SK-N-SH (cell line): ENCODE measurements at regions not wholly inside any gene's neighbourhood (a gene's known extent, or its start where the extent isn't known, plus 50 kb on each side); places are given as distances from the start of the nearest gene placed in this dataset.

Experiments
- CTCF ChIA-PET: fragments of 300-600, 350-600 bp; formaldehyde crosslinking; extraction: SDS; loops from one replicate; lab custom pipeline; 2021; lab: Yijun Ruan, JAX
- POLR2A ChIA-PET: fragments of 350-600 bp; sonication (Branson Sonifier 250); formaldehyde crosslinking; extraction: SDS; loops from one replicate; lab custom pipeline; 2020; ENCODE audit warnings: antibody characterized with exemption, inconsistent platforms; lab: Yijun Ruan, JAX
- DNase-seq: peaks from one replicate; pipeline ENCODE4 v3.0.0; 2012
- H2AFZ ChIP-seq: fragments of 200-600 bp; sonication (generic); 2 replicates; pipeline ENCODE4 v1.8.1; 2016; ENCODE audit warnings: antibody characterized with exemption, mild to moderate bottlenecking, low read depth
- H3F3A ChIP-seq: fragments of 200-600 bp; sonication (generic); replicated peaks from 2 replicates; pipeline ENCODE3; 2016; ENCODE audit warnings: antibody characterized with exemption, mild to moderate bottlenecking; ENCODE audit not compliant: insufficient read depth
- H3K27ac ChIP-seq, 2 experiments: fragments of 200-500 bp in 1 of 2; fragments of 200-600 bp in 1 of 2; sonication (Bioruptor generic) in 1 of 2; sonication (generic), shearing (Covaris generic) in 1 of 2; 2 replicates each; pipeline versions ENCODE4 v1.5.1 to v1.6.1; 2014 to 2016; ENCODE audit warnings: low read depth in 2 of 2, inconsistent platforms in 1 of 2, low read length in 1 of 2, mild to moderate bottlenecking in 1 of 2, mixed read lengths in 1 of 2
- H3K27me3 ChIP-seq: fragments of 200-600 bp; sonication (generic), shearing (Covaris generic); 2 replicates; pipeline ENCODE4 v1.6.1; 2016; ENCODE audit warnings: mixed run types; ENCODE audit not compliant: insufficient read depth
- H3K36me3 ChIP-seq, 2 experiments: fragments of 200-500 bp in 1 of 2; fragments of 200-600 bp in 1 of 2; sonication (Bioruptor generic) in 1 of 2; sonication (generic) in 1 of 2; replicated peaks in 1 of 2; 2 replicates each; pipeline versions ENCODE3 to v1.5.1; 2014 to 2016; ENCODE audit warnings: low read length in 1 of 2, mild to moderate bottlenecking in 1 of 2; ENCODE audit not compliant: insufficient read depth in 2 of 2, control insufficient read depth in 1 of 2
- H3K4me1 ChIP-seq, 2 experiments: fragments of 200-500 bp in 1 of 2; fragments of 200-600 bp in 1 of 2; sonication (Bioruptor generic) in 1 of 2; sonication (generic), shearing (Covaris generic) in 1 of 2; 2 replicates each; pipeline versions ENCODE4 v1.5.1 to v1.6.1; 2014 to 2016; ENCODE audit warnings: low read depth in 1 of 2, low read length in 1 of 2, mixed run types in 1 of 2; ENCODE audit not compliant: insufficient read depth in 2 of 2, control insufficient read depth in 1 of 2
- H3K4me2 ChIP-seq: fragments of 200-600 bp; sonication (generic), shearing (Covaris generic); 2 replicates; pipeline ENCODE4 v1.6.1; 2017; ENCODE audit warnings: mixed run types
- H3K4me3 ChIP-seq, 2 experiments: fragments of 200-500 bp in 1 of 2; fragments of 200-600 bp in 1 of 2; sonication (Bioruptor generic) in 1 of 2; sonication (generic), shearing (Covaris generic) in 1 of 2; 2 replicates each; pipeline versions ENCODE4 v1.5.1 to v1.8.1; 2014 to 2016; ENCODE audit warnings: low read depth in 2 of 2, inconsistent platforms in 1 of 2, low read length in 1 of 2, mild to moderate bottlenecking in 1 of 2, mixed read lengths in 1 of 2, moderate library complexity in 1 of 2
- H3K79me2 ChIP-seq: fragments of 200-600 bp; sonication (generic); 2 replicates; pipeline ENCODE4 v1.8.1; 2017; ENCODE audit warnings: mild to moderate bottlenecking; ENCODE audit not compliant: insufficient read depth
- H3K9ac ChIP-seq: fragments of 200-600 bp; sonication (generic); 2 replicates; pipeline ENCODE4 v1.6.1; 2017; ENCODE audit warnings: mixed run types
- H3K9me2 ChIP-seq: fragments of 200-600 bp; sonication (generic); 2 replicates; pipeline ENCODE4 v1.6.1; 2017; ENCODE audit warnings: mixed run types
- H3K9me3 ChIP-seq: fragments of 200-600 bp; sonication (generic); 2 replicates; pipeline ENCODE4 v1.6.1; 2017; ENCODE audit warnings: mixed run types, mild to moderate bottlenecking, moderate library complexity
- H4K20me1 ChIP-seq: fragments of 200-600 bp; sonication (generic); 2 replicates; pipeline ENCODE4 v1.6.1; 2017; ENCODE audit warnings: mild to moderate bottlenecking, mixed run types; ENCODE audit not compliant: insufficient read depth
- CTCF ChIP-seq: fragments of 200-600 bp; sonication (generic); IDR thresholded peaks from 2 replicates; pipeline ENCODE4 v1.6.1; 2017; ENCODE audit warnings: antibody characterized with exemption, mild to moderate bottlenecking, moderate library complexity
- EP300 ChIP-seq, 2 experiments: IDR thresholded peaks; 2 replicates each; pipeline versions ENCODE4 v1.4.0 to v1.6.1; 2012; ENCODE audit warnings: borderline replicate concordance in 1 of 2, low read depth in 1 of 2, low read length in 1 of 2
- EZH2phosphoT487 ChIP-seq: fragments of 200-600 bp; sonication (generic); IDR thresholded peaks from 2 replicates; pipeline ENCODE4 v1.6.1; 2017; ENCODE audit warnings: low read depth, mixed run types, mild to moderate bottlenecking, antibody characterized with exemption, moderate library complexity, borderline replicate concordance
- FOSL2 ChIP-seq: IDR thresholded peaks from 2 replicates; pipeline ENCODE4 v1.4.0; 2012; ENCODE audit warnings: low read depth, mild to moderate bottlenecking, moderate library complexity, borderline replicate concordance
- FOXJ3 ChIP-seq: sonication (generic); formaldehyde crosslinking; IDR thresholded peaks from 2 replicates; pipeline ENCODE4 v1.5.1; 2020; ENCODE audit warnings: mild to moderate bottlenecking, missing genetic modification reagents
- GATA2 ChIP-seq: sonication (generic); formaldehyde crosslinking; IDR thresholded peaks from 2 replicates; pipeline ENCODE4 v1.5.0; 2020; ENCODE audit warnings: mild to moderate bottlenecking, missing genetic modification reagents
- JUND ChIP-seq: IDR thresholded peaks from 2 replicates; pipeline ENCODE4 v1.4.0; 2012
- MAX ChIP-seq: IDR thresholded peaks from 2 replicates; pipeline ENCODE4 v1.4.0; 2012; ENCODE audit warnings: low read depth
- NRF1 ChIP-seq: IDR thresholded peaks from 2 replicates; pipeline ENCODE4 v1.6.1; 2012; ENCODE audit warnings: low read depth, mild to moderate bottlenecking, low read length
- PBX3 ChIP-seq: IDR thresholded peaks from 2 replicates; pipeline ENCODE4; 2012
- RAD21 ChIP-seq: IDR thresholded peaks from 2 replicates; pipeline ENCODE4 v1.6.1; 2012; ENCODE audit warnings: mild to moderate bottlenecking, low read length
- SIN3A ChIP-seq: IDR thresholded peaks from 2 replicates; pipeline ENCODE4 v1.6.1; 2012; ENCODE audit warnings: low read depth, mild to moderate bottlenecking, low read length, moderate library complexity, borderline replicate concordance
- TAF1 ChIP-seq: IDR thresholded peaks from 2 replicates; pipeline ENCODE4 v1.6.1; 2012; ENCODE audit warnings: low read depth, mild to moderate bottlenecking, low read length, moderate library complexity, borderline replicate concordance
- WGBS: methylation state at CpG from one replicate; pipeline ENCODE4 v1.1.6; 2017; ENCODE audit warnings: low lambda C conversion rate; 5-methylcytosine and 5-hydroxymethylcytosine counted together
- TF ChIP-seq, protein P1 (sequence below): IDR thresholded peaks from 2 replicates; pipeline ENCODE4 v1.4.0; 2012; ENCODE audit warnings: low read depth, borderline replicate concordance

GRCh38 chr3:18937574-18937973 is 210.7 kb upstream of the KCNH8 start:
- peak; percentile 13; the same call in 1 of the 2 replicates for TF ChIP-seq PBX3
- TF ChIP-seq JUND, result peak; percentile 33; the same call in 1 of the 2 replicates
- TF ChIP-seq RAD21, result no peak
- TF ChIP-seq FOSL2, result peak; percentile 29; the same call in 1 of the 2 replicates
- TF ChIP-seq EP300 (IDR thresholded peaks at IDR 0.05; ENCODE audit: borderline replicate concordance in 1 of 2, low read depth in 1 of 2, low read length in 1 of 2), result 0 out of 4 replicates have a peak, but pooled peaks of 1 of the 2 experiments have one; percentile 8
- Histone ChIP-seq H3K4me1 (0 out of 4 replicates have a peak, but pooled peaks cover 0 to 7% of the 10 kb centered on the region in 2 experiments), H3K27ac (0 out of 4 replicates have a peak overlapping the region, but pooled peaks of 1 of the 2 experiments have one; percentile 22), H2AFZ (no peak overlapping the region), H3K9me2 (no peaks in the 10 kb centered on the region), H3K79me2 (no peaks in the 10 kb centered on the region), H3K4me3 (no peak overlapping the region), H3F3A (peaks cover 11% of the 10 kb centered on the region), H3K27me3 (no peaks in the 10 kb centered on the region), H3K4me2 (peak overlapping the region; percentile 18; the same call in 1 of the 2 replicates), H3K36me3 (no peaks in the 10 kb centered on the region), H3K9me3 (no peaks in the 10 kb centered on the region), H3K9ac (no peak overlapping the region), H4K20me1 (no peaks in the 10 kb centered on the region)
- POLR2A ChIA-PET, result no interaction called here
- CTCF ChIA-PET, result no interaction called here
- no peak for DNase-seq

GRCh38 chr3:18919158-18919557 is 229.2 kb upstream of the KCNH8 start:
- H3K4me1 ChIP-seq, result no peaks in the 10 kb centered on the region
- POLR2A ChIA-PET, result no interaction called here
- no peaks in the 10 kb centered on the region for H3K9me3 ChIP-seq
- no peaks in the 10 kb centered on the region for H3K9me2 ChIP-seq
- H4K20me1 ChIP-seq, result no peaks in the 10 kb centered on the region
- 65% methylated on average over 1 of the region's 1 CpG for WGBS
- H3K36me3 ChIP-seq, result no peaks in the 10 kb centered on the region
- no peak for DNase-seq
- H3K9ac ChIP-seq, result no peak overlapping the region
- H3K27me3 ChIP-seq, result no peaks in the 10 kb centered on the region
- H3K4me2 ChIP-seq, result no peak overlapping the region
- no peak for TF ChIP-seq NRF1
- no peak for TF ChIP-seq MAX
- no peak for TF ChIP-seq CTCF
- TF ChIP-seq EZH2phosphoT487, result no peak
- no peak for TF ChIP-seq SIN3A
- no peak for TF ChIP-seq TAF1
- TF ChIP-seq, protein P1, sequence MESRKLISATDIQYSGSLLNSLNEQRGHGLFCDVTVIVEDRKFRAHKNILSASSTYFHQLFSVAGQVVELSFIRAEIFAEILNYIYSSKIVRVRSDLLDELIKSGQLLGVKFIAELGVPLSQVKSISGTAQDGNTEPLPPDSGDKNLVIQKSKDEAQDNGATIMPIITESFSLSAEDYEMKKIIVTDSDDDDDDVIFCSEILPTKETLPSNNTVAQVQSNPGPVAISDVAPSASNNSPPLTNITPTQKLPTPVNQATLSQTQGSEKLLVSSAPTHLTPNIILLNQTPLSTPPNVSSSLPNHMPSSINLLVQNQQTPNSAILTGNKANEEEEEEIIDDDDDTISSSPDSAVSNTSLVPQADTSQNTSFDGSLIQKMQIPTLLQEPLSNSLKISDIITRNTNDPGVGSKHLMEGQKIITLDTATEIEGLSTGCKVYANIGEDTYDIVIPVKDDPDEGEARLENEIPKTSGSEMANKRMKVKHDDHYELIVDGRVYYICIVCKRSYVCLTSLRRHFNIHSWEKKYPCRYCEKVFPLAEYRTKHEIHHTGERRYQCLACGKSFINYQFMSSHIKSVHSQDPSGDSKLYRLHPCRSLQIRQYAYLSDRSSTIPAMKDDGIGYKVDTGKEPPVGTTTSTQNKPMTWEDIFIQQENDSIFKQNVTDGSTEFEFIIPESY, result no peak
- TF ChIP-seq GATA2 (CRISPR knock-in tag), result no peak
- no peak for TF ChIP-seq PBX3
- TF ChIP-seq FOXJ3, result no peak
- H3K27ac ChIP-seq, result no peak overlapping the region
- H3K79me2 ChIP-seq, result no peaks in the 10 kb centered on the region
- CTCF ChIA-PET, result no interaction called here
- H3F3A ChIP-seq, result no peaks in the 10 kb centered on the region
- no peak overlapping the region for H3K4me3 ChIP-seq
- H2AFZ ChIP-seq, result no peak overlapping the region
